GM23338 (cell line): ENCODE measurements at regions not wholly inside any gene's neighbourhood (a gene's known extent, or its start where the extent isn't known, plus 50 kb on each side); places are given as distances from the start of the nearest gene placed in this dataset.

ENCODE experiments used
- ATAC-seq: fragments of 200-7000 bp; cut with Tn5 transposase; 3 replicates; pipeline ENCODE4 v1.9.1; 2020
- DNase-seq: peaks from one replicate; pipeline ENCODE4 v3.0.0-alpha.2; 2015; ENCODE audit warnings: low spot score
- H2AFZ ChIP-seq: fragments of 200-600 bp; sonication (generic); 2 replicates; pipeline ENCODE4 v1.8.0; 2016; ENCODE audit warnings: antibody characterized with exemption, mild to moderate bottlenecking, moderate library complexity
- H3F3A ChIP-seq: fragments of 200-600 bp; sonication (generic); replicated peaks from 2 replicates; pipeline ENCODE4 v1.8.0; 2017; ENCODE audit warnings: antibody characterized with exemption, mixed run types, low read depth
- H3K27ac ChIP-seq: fragments of 200-600 bp; sonication (generic); 2 replicates; pipeline ENCODE4 v1.6.1; 2016; ENCODE audit warnings: low read depth
- H3K27me3 ChIP-seq: fragments of 200-600 bp; sonication (generic); 2 replicates; pipeline ENCODE4 v1.8.0; 2016; ENCODE audit warnings: mild to moderate bottlenecking, mixed run types, moderate library complexity; ENCODE audit not compliant: insufficient read depth
- H3K36me3 ChIP-seq: fragments of 200-600 bp; sonication (generic); 2 replicates; pipeline ENCODE4 v1.8.0; 2016; ENCODE audit warnings: mild to moderate bottlenecking; ENCODE audit not compliant: insufficient read depth
- H3K4me1 ChIP-seq: fragments of 200-600 bp; sonication (generic); 2 replicates; pipeline ENCODE4 v1.8.0; 2016; ENCODE audit warnings: mild to moderate bottlenecking, moderate library complexity; ENCODE audit not compliant: insufficient read depth
- H3K4me2 ChIP-seq: fragments of 200-600 bp; sonication (generic); 2 replicates; pipeline ENCODE4 v1.7.1; 2017; ENCODE audit warnings: mixed run types
- H3K4me3 ChIP-seq: fragments of 200-600 bp; sonication (generic); 2 replicates; pipeline ENCODE4 v1.6.1; 2016; ENCODE audit warnings: mixed run types
- H3K79me2 ChIP-seq: fragments of 200-600 bp; sonication (generic); replicated peaks from 2 replicates; pipeline ENCODE4 v1.8.0; 2017; ENCODE audit warnings: mild to moderate bottlenecking; ENCODE audit not compliant: insufficient read depth
- H3K9me2 ChIP-seq: fragments of 200-600 bp; sonication (generic); 2 replicates; pipeline ENCODE4 v1.8.0; 2017; ENCODE audit not compliant: insufficient read depth
- H4K20me1 ChIP-seq: fragments of 200-600 bp; sonication (generic); replicated peaks from 2 replicates; pipeline ENCODE4 v1.8.0; 2017; ENCODE audit warnings: mild to moderate bottlenecking; ENCODE audit not compliant: insufficient read depth
- H3K27ac Mint-ChIP-seq: 2 replicates; pipeline ENCODE4 v1.8.0; 2020; ENCODE audit warnings: inconsistent platforms, mild to moderate bottlenecking, moderate library complexity, mixed read lengths
- H3K27me3 Mint-ChIP-seq: 3 replicates; pipeline ENCODE4 v1.8.0; 2022; ENCODE audit warnings: low read depth, mild to moderate bottlenecking, moderate library complexity, mixed read lengths, inconsistent platforms; ENCODE audit not compliant: insufficient read depth, poor library complexity
- H3K36me3 Mint-ChIP-seq: 3 replicates; pipeline ENCODE4 v1.8.0; 2021; ENCODE audit warnings: low read depth, mild to moderate bottlenecking, inconsistent platforms, moderate library complexity, mixed read lengths
- H3K4me1 Mint-ChIP-seq: 3 replicates; pipeline ENCODE4 v1.8.0; 2020; ENCODE audit warnings: mild to moderate bottlenecking, inconsistent platforms, mixed read lengths
- H3K4me3 Mint-ChIP-seq: 3 replicates; pipeline ENCODE4 v1.8.0; 2021; ENCODE audit warnings: moderate library complexity, mild to moderate bottlenecking, inconsistent platforms, mixed read lengths
- H3K9me3 Mint-ChIP-seq: 3 replicates; pipeline ENCODE4 v1.8.0; 2020; ENCODE audit warnings: moderate library complexity, mild to moderate bottlenecking, inconsistent platforms, mixed read lengths
- EZH2 ChIP-seq: fragments of 200-600 bp; sonication (generic); IDR thresholded peaks from one replicate; pipeline ENCODE4 v1.8.0; 2017; ENCODE audit warnings: antibody characterized with exemption, mild to moderate bottlenecking, low read depth; ENCODE audit not compliant: unreplicated experiment
- ZNF114 ChIP-seq: fragments of 250-450 bp; sonication (Bioruptor Pico); IDR thresholded peaks from 2 replicates; pipeline ENCODE4 v1.5.0; 2020; ENCODE audit warnings: mild to moderate bottlenecking, moderate library complexity
- ZNF331 ChIP-seq: fragments of 250-450 bp; sonication (Bioruptor Pico); IDR thresholded peaks from 2 replicates; pipeline ENCODE4 v1.5.0; 2020; ENCODE audit warnings: low read depth, mild to moderate bottlenecking, moderate library complexity
- ZNF462 ChIP-seq: fragments of 250-450 bp; sonication (Bioruptor Pico); IDR thresholded peaks from 2 replicates; pipeline ENCODE4 v1.5.0; 2020; ENCODE audit warnings: mild to moderate bottlenecking, moderate library complexity
- TF ChIP-seq, protein P1 (sequence below): IDR thresholded peaks from one replicate; pipeline ENCODE4 v1.6.1; 2018; ENCODE audit warnings: antibody characterized with exemption; ENCODE audit not compliant: unreplicated experiment
- TF ChIP-seq, protein P2 (sequence below): IDR thresholded peaks from 2 replicates; pipeline ENCODE4 v1.6.1; 2016; ENCODE audit warnings: antibody characterized with exemption
- TF ChIP-seq, protein P3 (sequence below), 2 experiments: fragments of 200-600 bp in 1 of 2; sonication (generic) in 1 of 2; conservative IDR thresholded peaks; 2 replicates each; pipeline versions ENCODE4 v1.5.1 to v1.6.1; 2016 to 2017; ENCODE audit warnings: antibody characterized with exemption in 2 of 2, low read depth in 2 of 2, mild to moderate bottlenecking in 2 of 2, moderate library complexity in 1 of 2

DNA sequence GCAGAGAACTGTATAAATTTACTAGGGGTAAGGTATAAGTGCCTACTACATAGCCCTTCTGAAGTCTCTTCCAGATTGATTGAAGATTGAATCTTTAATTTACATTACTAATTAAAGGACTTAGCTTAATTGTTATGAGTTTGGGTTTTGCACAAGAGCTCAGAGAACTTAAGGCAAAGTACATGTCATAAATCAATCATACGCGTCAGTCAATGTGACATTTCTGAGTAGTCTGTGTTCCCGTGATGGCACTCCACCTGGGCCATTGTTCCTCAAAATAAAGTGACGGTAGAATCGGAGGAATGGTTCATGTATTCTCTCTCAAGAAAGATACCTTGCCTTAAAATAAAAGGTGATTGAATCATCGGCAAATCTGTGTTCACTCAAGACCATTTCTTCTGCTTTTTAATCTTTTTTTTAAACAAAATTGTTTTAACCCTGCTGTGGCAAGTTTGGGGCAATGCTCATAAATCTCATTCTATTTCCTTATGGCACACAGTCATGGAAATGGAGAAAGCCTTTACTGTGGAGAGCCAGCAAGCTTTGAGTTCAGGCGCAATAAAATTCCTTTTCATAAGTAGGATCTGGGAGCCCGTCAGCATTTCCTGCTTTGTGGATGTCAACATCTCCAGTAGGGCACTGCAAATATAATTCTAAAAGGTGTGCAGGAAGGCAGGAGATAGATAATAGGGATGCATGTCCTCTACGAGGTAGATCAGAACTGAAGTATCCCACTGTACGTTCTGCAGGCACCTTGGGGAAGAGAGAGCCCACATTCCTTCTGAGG is 427.4 kb downstream of the GATA3 start:
- Histone ChIP-seq H3K4me2 (no peak overlapping the region), H3K79me2 (no peaks in the 10 kb centered on the region), H3K27me3 (no peaks in the 10 kb centered on the region), H4K20me1 (no peaks in the 10 kb centered on the region), H3K9me2 (no peaks in the 10 kb centered on the region), H3F3A (no peaks in the 10 kb centered on the region), H3K4me1 (no peaks in the 10 kb centered on the region; the same call in 1 of the 2 replicates), H2AFZ (no peak overlapping the region), H3K27ac (no peak overlapping the region), H3K36me3 (no peaks in the 10 kb centered on the region), H3K4me3 (no peak overlapping the region)
- H3K9me3 Mint-ChIP-seq, result peaks cover 10% of the 10 kb centered on the region; the same call in 2 of the 3 replicates
- ATAC-seq (no peak), DNase-seq (no peak)
- TF ChIP-seq, protein P1, sequence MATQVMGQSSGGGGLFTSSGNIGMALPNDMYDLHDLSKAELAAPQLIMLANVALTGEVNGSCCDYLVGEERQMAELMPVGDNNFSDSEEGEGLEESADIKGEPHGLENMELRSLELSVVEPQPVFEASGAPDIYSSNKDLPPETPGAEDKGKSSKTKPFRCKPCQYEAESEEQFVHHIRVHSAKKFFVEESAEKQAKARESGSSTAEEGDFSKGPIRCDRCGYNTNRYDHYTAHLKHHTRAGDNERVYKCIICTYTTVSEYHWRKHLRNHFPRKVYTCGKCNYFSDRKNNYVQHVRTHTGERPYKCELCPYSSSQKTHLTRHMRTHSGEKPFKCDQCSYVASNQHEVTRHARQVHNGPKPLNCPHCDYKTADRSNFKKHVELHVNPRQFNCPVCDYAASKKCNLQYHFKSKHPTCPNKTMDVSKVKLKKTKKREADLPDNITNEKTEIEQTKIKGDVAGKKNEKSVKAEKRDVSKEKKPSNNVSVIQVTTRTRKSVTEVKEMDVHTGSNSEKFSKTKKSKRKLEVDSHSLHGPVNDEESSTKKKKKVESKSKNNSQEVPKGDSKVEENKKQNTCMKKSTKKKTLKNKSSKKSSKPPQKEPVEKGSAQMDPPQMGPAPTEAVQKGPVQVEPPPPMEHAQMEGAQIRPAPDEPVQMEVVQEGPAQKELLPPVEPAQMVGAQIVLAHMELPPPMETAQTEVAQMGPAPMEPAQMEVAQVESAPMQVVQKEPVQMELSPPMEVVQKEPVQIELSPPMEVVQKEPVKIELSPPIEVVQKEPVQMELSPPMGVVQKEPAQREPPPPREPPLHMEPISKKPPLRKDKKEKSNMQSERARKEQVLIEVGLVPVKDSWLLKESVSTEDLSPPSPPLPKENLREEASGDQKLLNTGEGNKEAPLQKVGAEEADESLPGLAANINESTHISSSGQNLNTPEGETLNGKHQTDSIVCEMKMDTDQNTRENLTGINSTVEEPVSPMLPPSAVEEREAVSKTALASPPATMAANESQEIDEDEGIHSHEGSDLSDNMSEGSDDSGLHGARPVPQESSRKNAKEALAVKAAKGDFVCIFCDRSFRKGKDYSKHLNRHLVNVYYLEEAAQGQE, result no peak
- TF ChIP-seq, protein P2, sequence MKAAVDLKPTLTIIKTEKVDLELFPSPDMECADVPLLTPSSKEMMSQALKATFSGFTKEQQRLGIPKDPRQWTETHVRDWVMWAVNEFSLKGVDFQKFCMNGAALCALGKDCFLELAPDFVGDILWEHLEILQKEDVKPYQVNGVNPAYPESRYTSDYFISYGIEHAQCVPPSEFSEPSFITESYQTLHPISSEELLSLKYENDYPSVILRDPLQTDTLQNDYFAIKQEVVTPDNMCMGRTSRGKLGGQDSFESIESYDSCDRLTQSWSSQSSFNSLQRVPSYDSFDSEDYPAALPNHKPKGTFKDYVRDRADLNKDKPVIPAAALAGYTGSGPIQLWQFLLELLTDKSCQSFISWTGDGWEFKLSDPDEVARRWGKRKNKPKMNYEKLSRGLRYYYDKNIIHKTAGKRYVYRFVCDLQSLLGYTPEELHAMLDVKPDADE, result no peak
- TF ChIP-seq ZNF462, result no peak
- TF ChIP-seq EZH2, result no peak
- TF ChIP-seq ZNF114 (CRISPR knock-in tag), result no peak
- no peak for TF ChIP-seq ZNF331 (CRISPR knock-in tag)
- TF ChIP-seq, protein P3, sequence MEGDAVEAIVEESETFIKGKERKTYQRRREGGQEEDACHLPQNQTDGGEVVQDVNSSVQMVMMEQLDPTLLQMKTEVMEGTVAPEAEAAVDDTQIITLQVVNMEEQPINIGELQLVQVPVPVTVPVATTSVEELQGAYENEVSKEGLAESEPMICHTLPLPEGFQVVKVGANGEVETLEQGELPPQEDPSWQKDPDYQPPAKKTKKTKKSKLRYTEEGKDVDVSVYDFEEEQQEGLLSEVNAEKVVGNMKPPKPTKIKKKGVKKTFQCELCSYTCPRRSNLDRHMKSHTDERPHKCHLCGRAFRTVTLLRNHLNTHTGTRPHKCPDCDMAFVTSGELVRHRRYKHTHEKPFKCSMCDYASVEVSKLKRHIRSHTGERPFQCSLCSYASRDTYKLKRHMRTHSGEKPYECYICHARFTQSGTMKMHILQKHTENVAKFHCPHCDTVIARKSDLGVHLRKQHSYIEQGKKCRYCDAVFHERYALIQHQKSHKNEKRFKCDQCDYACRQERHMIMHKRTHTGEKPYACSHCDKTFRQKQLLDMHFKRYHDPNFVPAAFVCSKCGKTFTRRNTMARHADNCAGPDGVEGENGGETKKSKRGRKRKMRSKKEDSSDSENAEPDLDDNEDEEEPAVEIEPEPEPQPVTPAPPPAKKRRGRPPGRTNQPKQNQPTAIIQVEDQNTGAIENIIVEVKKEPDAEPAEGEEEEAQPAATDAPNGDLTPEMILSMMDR (conservative IDR thresholded peaks at IDR 0.05; ENCODE audit: low read depth in 2 of 2), result no peak
- H3K27me3 Mint-ChIP-seq, result no peaks in the 10 kb centered on the region
- H3K27ac Mint-ChIP-seq, result no peak overlapping the region
- peaks cover 5% of the 10 kb centered on the region; the same call in 2 of the 3 replicates for H3K4me1 Mint-ChIP-seq
- 0 out of 3 replicates have a peak, but pooled peaks cover 3% of the 10 kb centered on the region for H3K36me3 Mint-ChIP-seq
- no peak overlapping the region for H3K4me3 Mint-ChIP-seq
